ENCODE measurements at regions not wholly inside any gene's neighbourhood (a gene's known extent, or its start where the extent isn't known, plus 50 kb on each side); places are given as distances from the start of the nearest gene placed in this dataset.

DNA sequence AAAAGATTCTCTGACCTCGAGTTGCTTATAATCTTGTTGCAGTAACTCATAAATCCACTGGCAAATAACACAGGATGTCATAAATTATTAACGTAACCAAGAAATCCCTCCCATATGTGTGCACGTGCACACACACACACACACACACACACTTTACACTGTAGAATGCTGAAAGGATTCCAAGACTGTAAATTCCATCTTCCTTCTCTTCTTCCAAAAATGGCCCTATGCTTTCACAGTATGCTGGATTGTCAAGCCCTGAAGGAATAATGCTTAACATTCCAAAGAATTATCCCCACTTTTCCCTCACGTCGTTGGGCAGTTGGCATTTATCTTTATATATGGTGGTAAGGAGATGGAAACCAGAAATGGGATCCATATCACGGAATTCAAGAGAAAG lies 117.5 kb upstream of the CRIM1 start:
- H3K4me3 ChIP-seq: no peak overlapping the region
- no peaks in the 10 kb centered on the region for H3K36me3 ChIP-seq
- no peaks in the 10 kb centered on the region for H3K4me1 ChIP-seq
- no peaks in the 10 kb centered on the region for H3K27me3 ChIP-seq
- no peak for DNase-seq
- intact Hi-C loops (cut with DNase I; ENCODE audit: low total_unique reads): no loop called here
- TF ChIP-seq CTCF (IDR thresholded peaks at IDR 0.05): no peak
- no peak for TF ChIP-seq POLR2A (IDR thresholded peaks at IDR 0.05)
- H3K27ac ChIP-seq: no peak overlapping the region
- H3K9me3 ChIP-seq: no peaks in the 10 kb centered on the region

GRCh38 chr2:36235882-36236281 lies 119.7 kb upstream of the CRIM1 start:
- H3K4me3 ChIP-seq: no peak overlapping the region
- H3K9me3 ChIP-seq: no peaks in the 10 kb centered on the region
- no peak overlapping the region for H3K27ac ChIP-seq
- no peaks in the 10 kb centered on the region for H3K36me3 ChIP-seq
- H3K27me3 ChIP-seq: no peaks in the 10 kb centered on the region
- intact Hi-C loops (cut with DNase I; ENCODE audit: low total_unique reads): no loop called here
- TF ChIP-seq CTCF (IDR thresholded peaks at IDR 0.05) (no peak), POLR2A (IDR thresholded peaks at IDR 0.05) (no peak)
- no peaks in the 10 kb centered on the region for H3K4me1 ChIP-seq
- DNase-seq: no peak

DNA sequence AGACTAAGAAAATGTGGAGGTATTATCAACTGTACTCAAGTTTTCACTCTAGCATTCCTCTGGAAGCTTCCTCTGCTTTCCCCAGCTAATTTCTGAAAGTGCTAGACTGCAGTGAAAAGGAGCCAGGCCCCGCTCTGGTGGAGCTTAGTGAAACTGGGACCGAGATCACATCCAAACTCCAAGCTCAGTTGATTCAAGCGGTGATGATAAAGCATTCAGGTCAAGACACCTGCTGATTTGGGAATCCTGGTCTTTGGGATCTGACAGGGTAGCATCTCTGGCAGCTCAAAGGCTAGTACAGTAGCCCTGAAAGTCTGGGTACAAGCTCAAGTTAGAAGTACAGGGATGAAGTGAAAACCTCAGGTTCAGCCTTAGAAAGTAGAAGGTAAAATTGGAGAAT lies 120.2 kb upstream of the CRIM1 start:
- intact Hi-C loops (cut with DNase I; ENCODE audit: low total_unique reads): no loop called here
- Histone ChIP-seq H3K27ac (no peak overlapping the region), H3K4me3 (no peak overlapping the region), H3K36me3 (no peaks in the 10 kb centered on the region), H3K4me1 (no peaks in the 10 kb centered on the region), H3K9me3 (no peaks in the 10 kb centered on the region), H3K27me3 (no peaks in the 10 kb centered on the region)
- no peak for DNase-seq
- TF ChIP-seq POLR2A (IDR thresholded peaks at IDR 0.05) (no peak), CTCF (IDR thresholded peaks at IDR 0.05) (no peak)

DNA sequence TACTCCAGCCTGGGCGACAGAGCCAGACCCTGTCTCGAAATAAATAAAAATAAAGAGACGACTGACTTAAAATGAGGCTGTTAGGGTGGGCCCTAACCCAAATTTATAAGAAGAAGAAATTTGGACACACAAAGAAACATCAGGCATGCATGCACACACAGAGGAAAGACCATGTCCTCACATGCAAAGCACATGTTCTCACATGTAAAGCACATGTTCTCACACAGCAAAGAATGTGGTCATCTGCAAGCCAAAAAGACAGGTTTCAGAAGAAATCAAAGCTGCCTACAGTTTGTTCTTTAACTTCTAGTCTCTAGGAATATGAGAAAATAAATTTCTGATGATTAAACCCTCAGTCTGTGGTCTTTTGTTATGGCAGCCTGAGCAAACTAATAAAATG lies 132.3 kb upstream of the CRIM1 start:
- DNase-seq: no peak
- Histone ChIP-seq H3K4me1 (no peaks in the 10 kb centered on the region), H3K9me3 (no peaks in the 10 kb centered on the region), H3K36me3 (no peaks in the 10 kb centered on the region), H3K4me3 (no peak overlapping the region), H3K27ac (no peak overlapping the region), H3K27me3 (no peaks in the 10 kb centered on the region)
- intact Hi-C loops (cut with DNase I; ENCODE audit: low total_unique reads): no loop called here
- no peak for TF ChIP-seq CTCF (IDR thresholded peaks at IDR 0.05)
- TF ChIP-seq POLR2A (IDR thresholded peaks at IDR 0.05): no peak

DNA sequence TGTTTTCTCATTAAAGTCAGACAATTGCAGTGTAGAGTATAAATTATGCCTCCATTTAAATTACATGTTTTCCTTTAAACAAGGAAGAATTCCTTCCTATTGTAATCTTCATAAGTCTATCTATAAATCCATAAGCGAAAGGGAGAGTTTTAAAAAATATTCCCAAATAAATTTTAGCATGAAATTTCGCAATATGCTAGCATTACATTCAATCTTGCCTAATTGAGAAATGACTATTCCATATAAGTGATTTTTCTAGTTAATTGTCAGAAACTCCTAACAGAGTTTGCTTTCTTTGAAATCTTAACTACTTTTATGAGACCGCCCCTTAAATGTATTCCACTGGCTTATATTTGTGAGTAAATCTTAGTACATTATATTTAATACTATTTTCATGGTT lies 133.1 kb upstream of the CRIM1 start:
- Histone ChIP-seq H3K4me3 (no peak overlapping the region), H3K27ac (no peak overlapping the region), H3K36me3 (no peaks in the 10 kb centered on the region), H3K4me1 (no peaks in the 10 kb centered on the region), H3K9me3 (no peaks in the 10 kb centered on the region), H3K27me3 (no peaks in the 10 kb centered on the region)
- no peak for DNase-seq
- intact Hi-C loops (cut with DNase I; ENCODE audit: low total_unique reads): no loop called here
- TF ChIP-seq POLR2A (IDR thresholded peaks at IDR 0.05): no peak
- no peak for TF ChIP-seq CTCF (IDR thresholded peaks at IDR 0.05)

Data from uterus (tissue), 3 donors.